ENCODE measurements at regions not wholly inside any gene's neighbourhood (a gene's known extent, or its start where the extent isn't known, plus 50 kb on each side); places are given as distances from the start of the nearest gene placed in this dataset.

- no peak for DNase-seq (ENCODE audit: low read depth)
- H3K4me3 ChIP-seq (replicated peaks; ENCODE audit: low read depth, low read length), result no peak overlapping the region
- TF ChIP-seq, protein P1, sequence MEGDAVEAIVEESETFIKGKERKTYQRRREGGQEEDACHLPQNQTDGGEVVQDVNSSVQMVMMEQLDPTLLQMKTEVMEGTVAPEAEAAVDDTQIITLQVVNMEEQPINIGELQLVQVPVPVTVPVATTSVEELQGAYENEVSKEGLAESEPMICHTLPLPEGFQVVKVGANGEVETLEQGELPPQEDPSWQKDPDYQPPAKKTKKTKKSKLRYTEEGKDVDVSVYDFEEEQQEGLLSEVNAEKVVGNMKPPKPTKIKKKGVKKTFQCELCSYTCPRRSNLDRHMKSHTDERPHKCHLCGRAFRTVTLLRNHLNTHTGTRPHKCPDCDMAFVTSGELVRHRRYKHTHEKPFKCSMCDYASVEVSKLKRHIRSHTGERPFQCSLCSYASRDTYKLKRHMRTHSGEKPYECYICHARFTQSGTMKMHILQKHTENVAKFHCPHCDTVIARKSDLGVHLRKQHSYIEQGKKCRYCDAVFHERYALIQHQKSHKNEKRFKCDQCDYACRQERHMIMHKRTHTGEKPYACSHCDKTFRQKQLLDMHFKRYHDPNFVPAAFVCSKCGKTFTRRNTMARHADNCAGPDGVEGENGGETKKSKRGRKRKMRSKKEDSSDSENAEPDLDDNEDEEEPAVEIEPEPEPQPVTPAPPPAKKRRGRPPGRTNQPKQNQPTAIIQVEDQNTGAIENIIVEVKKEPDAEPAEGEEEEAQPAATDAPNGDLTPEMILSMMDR (IDR thresholded peaks at IDR 0.05; ENCODE audit: low read length, missing control alignments), result no peak
Observed at GRCh38 chrX:122552286-122552800, 631.7 kb upstream of the GRIA3 start.

DNA sequence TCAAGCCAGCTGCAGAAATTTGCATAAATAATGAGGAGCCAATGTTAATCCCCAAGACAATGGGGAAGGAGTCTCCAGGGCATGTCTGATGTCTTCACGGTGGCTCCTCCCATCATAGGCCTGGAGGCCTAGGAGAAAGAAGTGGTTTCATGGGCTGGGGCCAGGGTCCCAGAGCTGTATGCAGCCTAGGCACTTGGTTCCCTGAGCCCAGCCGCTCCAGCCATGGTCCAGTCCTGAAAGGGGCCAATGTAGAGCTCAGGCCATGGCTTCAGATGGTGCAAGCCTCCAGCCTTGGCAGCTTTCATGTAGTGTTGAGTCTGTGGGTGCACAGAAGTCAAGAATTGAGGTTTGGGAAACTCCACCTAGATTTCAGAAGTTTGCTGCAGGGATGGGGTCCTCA is 628.2 kb upstream of the GRIA3 start:
- H3K4me3 ChIP-seq (replicated peaks; ENCODE audit: low read depth, low read length), result no peak overlapping the region
- TF ChIP-seq, protein P1 (IDR thresholded peaks at IDR 0.05; ENCODE audit: low read length, missing control alignments), result no peak
- DNase-seq (ENCODE audit: low read depth), result no peak

DNA sequence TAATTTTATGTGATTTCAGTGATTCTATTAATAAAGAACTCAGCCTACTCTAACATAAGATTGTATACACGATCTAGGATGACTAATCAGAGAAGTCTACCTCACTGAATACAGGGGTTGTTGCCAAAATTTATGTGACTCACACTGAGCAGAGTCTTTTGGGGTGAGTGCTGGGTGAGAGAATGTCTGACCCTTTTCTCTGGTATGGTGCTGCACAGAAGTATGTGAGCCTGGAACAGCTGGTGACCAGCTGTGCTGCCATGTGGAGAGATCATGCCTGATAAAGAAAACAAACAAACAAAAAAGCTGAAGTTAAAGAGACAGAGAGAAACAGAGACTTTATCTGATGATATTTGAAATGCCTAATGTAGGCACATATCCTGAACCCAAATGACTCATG is 618.1 kb upstream of the GRIA3 start:
- DNase-seq (ENCODE audit: low read depth), result peak; percentile 79
- no peak overlapping the region for H3K4me3 ChIP-seq (replicated peaks; ENCODE audit: low read depth, low read length)
- TF ChIP-seq, protein P1 (IDR thresholded peaks at IDR 0.05; ENCODE audit: low read length, missing control alignments), result no peak

DNA sequence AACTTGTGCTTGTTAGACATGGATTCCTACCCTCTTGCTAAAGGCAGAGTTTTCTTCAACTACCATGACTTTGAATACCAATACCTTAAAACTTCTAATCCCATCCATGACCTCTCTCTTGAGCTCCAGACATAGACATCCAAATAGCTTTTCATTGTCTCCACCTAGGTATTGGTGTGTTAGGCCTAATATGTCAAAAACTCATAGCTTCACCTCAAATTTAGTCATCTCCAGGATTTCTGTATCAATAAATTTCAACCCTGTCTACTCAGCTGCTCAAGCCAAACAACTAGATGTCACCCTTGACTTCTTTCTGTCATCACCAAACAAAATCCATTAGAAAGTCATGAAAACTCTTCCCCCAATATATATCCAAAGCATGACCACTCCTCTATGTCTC is 617.7 kb upstream of the GRIA3 start:
- no peak for DNase-seq (ENCODE audit: low read depth)
- TF ChIP-seq, protein P1 (IDR thresholded peaks at IDR 0.05; ENCODE audit: low read length, missing control alignments), result no peak
- H3K4me3 ChIP-seq (replicated peaks; ENCODE audit: low read depth, low read length), result no peak overlapping the region

DNA sequence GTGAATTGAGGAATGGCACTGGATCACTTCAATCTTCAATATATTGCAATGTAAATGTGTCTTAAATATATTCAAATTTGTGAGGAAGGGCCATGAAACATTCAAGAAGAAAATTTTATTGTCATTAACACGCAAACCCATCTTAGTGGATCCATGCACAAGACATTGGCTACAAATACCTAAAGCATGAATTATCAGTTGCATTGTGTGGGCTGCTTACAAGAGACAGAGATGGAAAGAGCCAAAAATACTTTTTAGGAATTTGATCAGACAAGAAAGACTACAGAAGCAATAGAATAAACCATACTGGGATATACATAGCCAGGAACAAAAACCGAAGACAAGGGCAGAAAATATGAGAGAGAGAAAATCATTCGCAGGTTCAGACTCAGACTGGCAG is 616.2 kb upstream of the GRIA3 start:
- DNase-seq (ENCODE audit: low read depth), result no peak
- H3K4me3 ChIP-seq (replicated peaks; ENCODE audit: low read depth, low read length), result no peak overlapping the region
- TF ChIP-seq, protein P1 (IDR thresholded peaks at IDR 0.05; ENCODE audit: low read length, missing control alignments), result no peak

DNA sequence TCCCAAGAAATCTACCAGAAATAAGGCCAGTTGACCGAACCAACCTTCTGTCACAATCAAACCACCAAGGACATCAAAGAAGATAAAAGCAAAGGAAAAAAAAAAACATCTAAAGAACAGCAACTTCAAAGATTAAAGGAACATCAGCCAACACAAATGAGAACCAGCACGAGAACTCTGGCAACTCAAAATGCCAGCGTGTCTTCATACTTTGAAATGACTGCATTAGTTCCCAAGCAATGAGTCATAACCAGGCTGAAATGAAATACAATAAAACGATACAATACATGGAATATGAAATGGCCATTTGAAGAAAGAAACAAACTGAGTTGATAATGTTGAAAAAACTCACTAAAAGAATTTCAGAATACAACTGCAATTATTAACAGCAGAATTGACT is 611.6 kb upstream of the GRIA3 start:
- no peak overlapping the region for H3K4me3 ChIP-seq (replicated peaks; ENCODE audit: low read depth, low read length)
- DNase-seq (ENCODE audit: low read depth), result peak; percentile 10
- TF ChIP-seq, protein P1 (IDR thresholded peaks at IDR 0.05; ENCODE audit: low read length, missing control alignments), result no peak

- DNase-seq (ENCODE audit: low read depth), result no peak
- H3K4me3 ChIP-seq (replicated peaks; ENCODE audit: low read depth, low read length), result no peak overlapping the region
- TF ChIP-seq, protein P1 (IDR thresholded peaks at IDR 0.05; ENCODE audit: low read length, missing control alignments), result no peak
Observed at GRCh38 chrX:122579036-122579435, 605.0 kb upstream of the GRIA3 start.

All from fibroblast of pulmonary artery (primary cell).